H9 (cell line): ENCODE measurements at regions not wholly inside any gene's neighbourhood (a gene's known extent, or its start where the extent isn't known, plus 50 kb on each side); places are given as distances from the start of the nearest gene placed in this dataset.

Experiments
- DNase-seq: peaks from one replicate; pipeline ENCODE4 v3.0.0-alpha.2; 2017
- H2AFZ ChIP-seq: one replicate; pipeline ENCODE4 v1.6.1; 2013; ENCODE audit warnings: mild to moderate bottlenecking, low read length, control low read depth, moderate library complexity
- H2AK5ac ChIP-seq: 2 replicates; pipeline ENCODE4 v1.6.1; 2013; ENCODE audit warnings: low read length, control low read depth, mixed read lengths; ENCODE audit not compliant: insufficient read length
- H2BK120ac ChIP-seq: one replicate; pipeline ENCODE4 v1.6.1; 2013; ENCODE audit warnings: low read depth, mild to moderate bottlenecking, low read length, control low read depth, inconsistent platforms; ENCODE audit not compliant: poor library complexity, severe bottlenecking
- H2BK12ac ChIP-seq: 2 replicates; pipeline ENCODE4 v1.6.1; 2013; ENCODE audit warnings: low read length, control low read depth, mixed read lengths, low read depth; ENCODE audit not compliant: insufficient read length
- H2BK15ac ChIP-seq: 2 replicates; pipeline ENCODE4 v1.6.1; 2013; ENCODE audit warnings: low read depth, low read length, control low read depth
- H2BK20ac ChIP-seq: one replicate; pipeline ENCODE4 v1.6.1; 2013; ENCODE audit warnings: low read depth, mild to moderate bottlenecking, low read length, control low read depth, inconsistent platforms; ENCODE audit not compliant: poor library complexity, severe bottlenecking
- H2BK5ac ChIP-seq: 2 replicates; pipeline ENCODE4 v1.6.1; 2013; ENCODE audit warnings: low read length, control low read depth, mixed read lengths; ENCODE audit not compliant: insufficient read length
- H3K14ac ChIP-seq: 2 replicates; pipeline ENCODE4 v1.6.1; 2013; ENCODE audit warnings: low read length, control low read depth; ENCODE audit not compliant: insufficient read depth
- H3K18ac ChIP-seq: 2 replicates; pipeline ENCODE4 v1.6.1; 2013; ENCODE audit warnings: low read depth, mild to moderate bottlenecking, mixed read lengths, low read length, control low read depth; ENCODE audit not compliant: insufficient read length
- H3K23ac ChIP-seq: 2 replicates; pipeline ENCODE4 v1.6.1; 2013; ENCODE audit warnings: low read length, control low read depth, mixed read lengths, low read depth; ENCODE audit not compliant: insufficient read length
- H3K23me2 ChIP-seq: 2 replicates; pipeline ENCODE4 v1.6.1; 2013; ENCODE audit warnings: low read depth, mild to moderate bottlenecking, mixed read lengths, low read length, control low read depth; ENCODE audit not compliant: insufficient read length, poor library complexity, severe bottlenecking
- H3K27ac ChIP-seq: 2 replicates; pipeline ENCODE4 v1.5.1; 2013; ENCODE audit warnings: low read length, control low read depth, mixed read lengths, low read depth; ENCODE audit not compliant: insufficient read length
- H3K27me3 ChIP-seq: 2 replicates; pipeline ENCODE4 v1.6.1; 2013; ENCODE audit warnings: low read length, control low read depth, inconsistent platforms; ENCODE audit not compliant: insufficient read depth
- H3K4ac ChIP-seq: 2 replicates; pipeline ENCODE4 v1.6.1; 2013; ENCODE audit warnings: low read depth, mild to moderate bottlenecking, control low read depth, inconsistent platforms, low read length, moderate library complexity
- H3K4me1 ChIP-seq: 2 replicates; pipeline ENCODE4 v1.6.1; 2013; ENCODE audit warnings: low read length, control low read depth, inconsistent platforms; ENCODE audit not compliant: insufficient read depth
- H3K4me2 ChIP-seq: 2 replicates; pipeline ENCODE4 v1.6.1; 2013; ENCODE audit warnings: low read length, control low read depth, mixed read lengths; ENCODE audit not compliant: insufficient read length, insufficient read depth
- H3K56ac ChIP-seq: 2 replicates; pipeline ENCODE4 v1.6.1; 2013; ENCODE audit warnings: low read depth, mild to moderate bottlenecking, mixed read lengths, low read length, control low read depth; ENCODE audit not compliant: insufficient read length
- H3K79me1 ChIP-seq: 2 replicates; pipeline ENCODE4 v1.6.1; 2013; ENCODE audit warnings: low read depth, mild to moderate bottlenecking, moderate library complexity, low read length, control low read depth, inconsistent platforms; ENCODE audit not compliant: insufficient read depth, poor library complexity, severe bottlenecking
- H3K79me2 ChIP-seq: 2 replicates; pipeline ENCODE4 v1.6.1; 2013; ENCODE audit warnings: low read length, control low read depth, inconsistent platforms; ENCODE audit not compliant: insufficient read depth
- H3K9ac ChIP-seq: 2 replicates; pipeline ENCODE4 v1.6.1; 2013; ENCODE audit warnings: low read length, control low read depth, mixed read lengths; ENCODE audit not compliant: insufficient read length; ENCODE audit errors: extremely low read depth
- H3K9me3 ChIP-seq: one replicate; pipeline ENCODE4 v1.6.1; 2013; ENCODE audit warnings: low read depth, low read length, inconsistent platforms; ENCODE audit not compliant: control insufficient read depth
- H3T11ph ChIP-seq: one replicate; pipeline ENCODE4 v1.6.1; 2013; ENCODE audit warnings: mild to moderate bottlenecking, low read length, control low read depth, inconsistent platforms
- H4K20me1 ChIP-seq: one replicate; pipeline ENCODE4 v1.6.1; 2013; ENCODE audit not compliant: control insufficient read depth, insufficient read length, insufficient read depth
- H4K5ac ChIP-seq: 2 replicates; pipeline ENCODE4 v1.6.1; 2013; ENCODE audit warnings: low read depth, mild to moderate bottlenecking, mixed read lengths, low read length, control low read depth; ENCODE audit not compliant: insufficient read length
- H4K8ac ChIP-seq: replicated peaks from 2 replicates; pipeline ENCODE4 v1.6.1; 2013; ENCODE audit warnings: low read length, control low read depth, mixed read lengths, low read depth; ENCODE audit not compliant: insufficient read length
- H4K91ac ChIP-seq: 2 replicates; pipeline ENCODE4 v1.6.1; 2013; ENCODE audit warnings: low read depth, mild to moderate bottlenecking, moderate library complexity, mixed read lengths, low read length, control low read depth; ENCODE audit not compliant: insufficient read length
- H3K27ac Mint-ChIP-seq, 3 experiments: 2 replicates in 2 of 3; 3 replicates in 1 of 3; pipeline ENCODE4 v1.8.0; 2020 to 2021; ENCODE audit warnings: mixed read lengths in 3 of 3, mild to moderate bottlenecking in 1 of 3, moderate library complexity in 1 of 3
- H3K27me3 Mint-ChIP-seq: 2 replicates; pipeline ENCODE4 v1.8.0; 2021; ENCODE audit warnings: low read depth, mild to moderate bottlenecking, moderate library complexity, mixed read lengths
- H3K36me3 Mint-ChIP-seq, 3 experiments: 2 replicates in 2 of 3; 3 replicates in 1 of 3; pipeline ENCODE4 v1.8.0; 2020 to 2021; ENCODE audit warnings: low read depth in 3 of 3, mixed read lengths in 3 of 3; ENCODE audit not compliant: insufficient read depth in 1 of 3
- H3K4me1 Mint-ChIP-seq, 2 experiments: 2 replicates each; pipeline ENCODE4 v1.8.0; 2020; ENCODE audit warnings: mixed read lengths in 2 of 2
- H3K4me3 Mint-ChIP-seq, 2 experiments: 2 replicates in 1 of 2; 3 replicates in 1 of 2; pipeline ENCODE4 v1.8.0; 2020 to 2021; ENCODE audit warnings: mild to moderate bottlenecking in 2 of 2, mixed read lengths in 2 of 2, moderate library complexity in 1 of 2
- H3K9me3 Mint-ChIP-seq, 2 experiments: 2 replicates in 1 of 2; 3 replicates in 1 of 2; pipeline ENCODE4 v1.8.0; 2020; ENCODE audit warnings: mild to moderate bottlenecking in 2 of 2, mixed read lengths in 2 of 2, moderate library complexity in 1 of 2
- WGBS: extraction: QIAGEN DNeasy Blood & Tissue Kit; methylation state at CpG from one replicate; pipeline ENCODE4 v1.1.7; 2013; ENCODE audit warnings: missing lambda C conversion rate, low lambda C conversion rate, mixed read lengths; ENCODE audit not compliant: insufficient read length; ENCODE audit errors: extremely low coverage; 5-methylcytosine and 5-hydroxymethylcytosine counted together
- TF ChIP-seq, protein P1 (sequence below): fragments of 200-600 bp; sonication (generic); conservative IDR thresholded peaks from 3 replicates; pipeline ENCODE4 v1.8.0; 2021; ENCODE audit warnings: antibody characterized with exemption, mild to moderate bottlenecking

GRCh38 chr7:69237541-69237940 lies 360.7 kb upstream of the AUTS2 start:
- peaks cover 0 to 4% of the 10 kb centered on the region in 2 experiments; a peak in 2 of 5 replicates for H3K9me3 Mint-ChIP-seq
- H4K5ac ChIP-seq = no peak overlapping the region
- no peak overlapping the region for H3K4me2 ChIP-seq
- 0 out of 2 replicates have a peak, but pooled peaks cover 2% of the 10 kb centered on the region for H3K4me1 ChIP-seq
- no peak overlapping the region for H4K8ac ChIP-seq
- peaks cover 10 to 15% of the 10 kb centered on the region in 2 experiments for H3K4me1 Mint-ChIP-seq
- no peak overlapping the region for H2BK120ac ChIP-seq
- no peak overlapping the region for H2BK12ac ChIP-seq
- H4K20me1 ChIP-seq = no peaks in the 10 kb centered on the region
- TF ChIP-seq, protein P1, sequence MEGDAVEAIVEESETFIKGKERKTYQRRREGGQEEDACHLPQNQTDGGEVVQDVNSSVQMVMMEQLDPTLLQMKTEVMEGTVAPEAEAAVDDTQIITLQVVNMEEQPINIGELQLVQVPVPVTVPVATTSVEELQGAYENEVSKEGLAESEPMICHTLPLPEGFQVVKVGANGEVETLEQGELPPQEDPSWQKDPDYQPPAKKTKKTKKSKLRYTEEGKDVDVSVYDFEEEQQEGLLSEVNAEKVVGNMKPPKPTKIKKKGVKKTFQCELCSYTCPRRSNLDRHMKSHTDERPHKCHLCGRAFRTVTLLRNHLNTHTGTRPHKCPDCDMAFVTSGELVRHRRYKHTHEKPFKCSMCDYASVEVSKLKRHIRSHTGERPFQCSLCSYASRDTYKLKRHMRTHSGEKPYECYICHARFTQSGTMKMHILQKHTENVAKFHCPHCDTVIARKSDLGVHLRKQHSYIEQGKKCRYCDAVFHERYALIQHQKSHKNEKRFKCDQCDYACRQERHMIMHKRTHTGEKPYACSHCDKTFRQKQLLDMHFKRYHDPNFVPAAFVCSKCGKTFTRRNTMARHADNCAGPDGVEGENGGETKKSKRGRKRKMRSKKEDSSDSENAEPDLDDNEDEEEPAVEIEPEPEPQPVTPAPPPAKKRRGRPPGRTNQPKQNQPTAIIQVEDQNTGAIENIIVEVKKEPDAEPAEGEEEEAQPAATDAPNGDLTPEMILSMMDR = no peak
- no peak overlapping the region for H2BK5ac ChIP-seq
- no peak overlapping the region for H2BK15ac ChIP-seq
- H3K27ac ChIP-seq = no peak overlapping the region
- no peak overlapping the region for H3T11ph ChIP-seq
- H3K4ac ChIP-seq = no peak overlapping the region
- no peak overlapping the region for H3K4me3 Mint-ChIP-seq
- no peaks in the 10 kb centered on the region for H3K79me2 ChIP-seq
- H3K36me3 Mint-ChIP-seq = no peaks in the 10 kb centered on the region
- no peak overlapping the region for H3K18ac ChIP-seq
- H3K9me3 ChIP-seq = no peaks in the 10 kb centered on the region
- H3K9ac ChIP-seq = no peak overlapping the region
- no peak overlapping the region for H3K14ac ChIP-seq
- DNase-seq = no peak
- no CpG with 5 or more reads among the region's 8 CpGs for WGBS
- no peak overlapping the region for H2BK20ac ChIP-seq
- H3K27me3 Mint-ChIP-seq = peaks cover 99% of the 10 kb centered on the region
- H3K56ac ChIP-seq = no peak overlapping the region
- no peak overlapping the region for H2AK5ac ChIP-seq
- no peak overlapping the region for H4K91ac ChIP-seq
- no peaks in the 10 kb centered on the region for H3K23me2 ChIP-seq
- no peak overlapping the region for H3K23ac ChIP-seq
- no peak overlapping the region for H2AFZ ChIP-seq
- peaks cover 53% of the 10 kb centered on the region for H3K27me3 ChIP-seq
- H3K79me1 ChIP-seq = no peaks in the 10 kb centered on the region
- H3K27ac Mint-ChIP-seq = no peak overlapping the region
